Esophagus squamous epithelium (tissue), 4 donors: ENCODE measurements at regions not wholly inside any gene's neighbourhood (a gene's known extent, or its start where the extent isn't known, plus 50 kb on each side); places are given as distances from the start of the nearest gene placed in this dataset.

Source experiments
- POLR2A ChIP-seq, 4 donors: fragments of 450-650 bp; IDR thresholded peaks; one replicate each; pipeline ENCODE4 v1.6.1; 2017; ENCODE audit warnings: antibody characterized with exemption in 4 of 4, mild to moderate bottlenecking in 4 of 4, moderate library complexity in 3 of 4
- TF ChIP-seq, protein P1 (sequence below), 6 experiments: fragments of 450-650 bp in 4 of 6; fragments of 200-600 bp in 2 of 6; sonication (generic) in 2 of 6; IDR thresholded peaks; one replicate each; pipeline ENCODE4 v1.5.1; 2016 to 2019; ENCODE audit warnings: antibody characterized with exemption in 6 of 6, mild to moderate bottlenecking in 4 of 6, moderate library complexity in 4 of 6

DNA sequence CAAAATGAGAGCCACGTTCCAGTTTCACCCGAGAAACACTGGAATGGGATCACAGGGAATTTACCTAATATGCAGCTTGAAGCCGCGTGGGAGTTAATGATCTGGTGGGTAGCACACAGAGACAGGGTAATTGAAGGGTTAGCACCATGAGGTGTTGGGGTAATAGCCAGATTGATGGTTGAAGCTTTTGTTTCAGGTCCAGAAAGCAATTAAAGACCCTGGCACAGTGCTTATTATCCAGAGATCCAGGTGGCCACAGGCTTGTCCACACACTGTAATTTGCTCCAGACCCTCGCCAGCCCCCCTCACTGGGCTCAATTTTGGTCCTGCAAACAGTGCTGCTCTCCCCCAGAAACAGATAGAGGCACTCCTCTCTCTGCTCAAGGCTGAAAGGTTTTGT lies 282.5 kb upstream of the ISX start:
- TF ChIP-seq, protein P1, sequence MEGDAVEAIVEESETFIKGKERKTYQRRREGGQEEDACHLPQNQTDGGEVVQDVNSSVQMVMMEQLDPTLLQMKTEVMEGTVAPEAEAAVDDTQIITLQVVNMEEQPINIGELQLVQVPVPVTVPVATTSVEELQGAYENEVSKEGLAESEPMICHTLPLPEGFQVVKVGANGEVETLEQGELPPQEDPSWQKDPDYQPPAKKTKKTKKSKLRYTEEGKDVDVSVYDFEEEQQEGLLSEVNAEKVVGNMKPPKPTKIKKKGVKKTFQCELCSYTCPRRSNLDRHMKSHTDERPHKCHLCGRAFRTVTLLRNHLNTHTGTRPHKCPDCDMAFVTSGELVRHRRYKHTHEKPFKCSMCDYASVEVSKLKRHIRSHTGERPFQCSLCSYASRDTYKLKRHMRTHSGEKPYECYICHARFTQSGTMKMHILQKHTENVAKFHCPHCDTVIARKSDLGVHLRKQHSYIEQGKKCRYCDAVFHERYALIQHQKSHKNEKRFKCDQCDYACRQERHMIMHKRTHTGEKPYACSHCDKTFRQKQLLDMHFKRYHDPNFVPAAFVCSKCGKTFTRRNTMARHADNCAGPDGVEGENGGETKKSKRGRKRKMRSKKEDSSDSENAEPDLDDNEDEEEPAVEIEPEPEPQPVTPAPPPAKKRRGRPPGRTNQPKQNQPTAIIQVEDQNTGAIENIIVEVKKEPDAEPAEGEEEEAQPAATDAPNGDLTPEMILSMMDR (IDR thresholded peaks at IDR 0.05): no peak
- TF ChIP-seq POLR2A (IDR thresholded peaks at IDR 0.05): no peak
